GM19397 (cell line): ENCODE measurements at regions not wholly inside any gene's neighbourhood (a gene's known extent, or its start where the extent isn't known, plus 50 kb on each side); places are given as distances from the start of the nearest gene placed in this dataset.

Experiments
- ATAC-seq: cut with Tn5 transposase; IDR thresholded peaks from one replicate; pipeline ENCODE4 v1.9.1; 2021; ENCODE audit warnings: mild to moderate bottlenecking, moderate library complexity; ENCODE audit not compliant: unreplicated experiment

- ATAC-seq: no peak
Measured at GRCh38 chr3:158961911-158962310, 160.1 kb downstream of the MFSD1 start.

- no peak for ATAC-seq
Measured at GRCh38 chr3:158970006-158970405, 168.2 kb downstream of the MFSD1 start.

GRCh38 chr3:158974904-158975303 lies 173.1 kb downstream of the MFSD1 start:
- ATAC-seq: no peak

GRCh38 chr3:158976966-158977365 lies 175.1 kb downstream of the MFSD1 start:
- ATAC-seq: no peak

GRCh38 chr3:158977497-158977896 lies 175.6 kb downstream of the MFSD1 start:
- ATAC-seq: no peak

GRCh38 chr3:158983216-158984099 lies 181.6 kb downstream of the MFSD1 start:
- ATAC-seq: no peak

GRCh38 chr3:158991146-158991705 lies 189.4 kb downstream of the MFSD1 start:
- no peak for ATAC-seq

- ATAC-seq: no peak
Measured at GRCh38 chr3:158992463-158992862, 190.6 kb downstream of the MFSD1 start.

GRCh38 chr3:158994386-158994785 lies 192.5 kb downstream of the MFSD1 start:
- ATAC-seq: no peak

GRCh38 chr3:159001711-159002110 lies 199.9 kb downstream of the MFSD1 start:
- no peak for ATAC-seq

- ATAC-seq: no peak
Measured at GRCh38 chr3:159005137-159005536, 203.3 kb downstream of the MFSD1 start.

- ATAC-seq: no peak
Measured at GRCh38 chr3:159007331-159007730, 205.5 kb downstream of the MFSD1 start.

- ATAC-seq: no peak
Measured at GRCh38 chr3:159008401-159008800, 206.5 kb downstream of the MFSD1 start.

- no peak for ATAC-seq
Measured at GRCh38 chr3:159018341-159018740, 216.5 kb downstream of the MFSD1 start.

GRCh38 chr3:159025733-159026132 lies 223.9 kb downstream of the MFSD1 start:
- no peak for ATAC-seq

GRCh38 chr3:159026510-159026909 lies 224.7 kb downstream of the MFSD1 start:
- no peak for ATAC-seq

- ATAC-seq: no peak
Measured at GRCh38 chr3:159028706-159029105, 226.9 kb downstream of the MFSD1 start.

- no peak for ATAC-seq
Measured at GRCh38 chr3:159029306-159030026, 227.6 kb downstream of the MFSD1 start.

GRCh38 chr3:159030138-159030670 lies 228.3 kb downstream of the MFSD1 start:
- no peak for ATAC-seq

- no peak for ATAC-seq
Measured at GRCh38 chr3:159030886-159031679, 229.2 kb downstream of the MFSD1 start.

GRCh38 chr3:159032311-159032710 lies 230.5 kb downstream of the MFSD1 start:
- no peak for ATAC-seq
